Tibial nerve (tissue), 4 donors: ENCODE measurements at regions not wholly inside any gene's neighbourhood (a gene's known extent, or its start where the extent isn't known, plus 50 kb on each side); places are given as distances from the start of the nearest gene placed in this dataset.

Source experiments
- DNase-seq, 2 donors: peaks; one replicate each; pipeline ENCODE4 v3.0.0-alpha.2; 2019; ENCODE audit warnings: low spot score in 2 of 2
- H3K27ac ChIP-seq, 4 donors: fragments of 200-600 bp; sonication (generic) in 3 of 4; one replicate each; pipeline ENCODE4 v1.5.1; 2017 to 2019; ENCODE audit warnings: mild to moderate bottlenecking in 1 of 4
- H3K27me3 ChIP-seq, 2 donors: fragments of 200-600 bp; sonication (generic) in 1 of 2; one replicate each; pipeline versions ENCODE4 v1.5.1 to v1.6.0; 2017 to 2019
- H3K36me3 ChIP-seq, 3 donors: fragments of 200-600 bp; sonication (generic); one replicate each; pipeline ENCODE4 v1.5.1; 2018 to 2019
- H3K4me1 ChIP-seq, 4 donors: fragments of 200-600 bp; sonication (generic) in 3 of 4; one replicate each; pipeline ENCODE4 v1.5.1; 2017 to 2019
- H3K4me3 ChIP-seq, 4 donors: fragments of 200-600 bp; sonication (generic) in 3 of 4; one replicate each; pipeline ENCODE4 v1.5.1; 2017 to 2019; ENCODE audit warnings: mild to moderate bottlenecking in 1 of 4, moderate library complexity in 1 of 4
- H3K9me3 ChIP-seq, 4 donors: fragments of 200-600 bp; sonication (generic) in 3 of 4; one replicate each; pipeline ENCODE4 v1.5.1; 2017 to 2019
- CTCF ChIP-seq, 5 experiments: fragments of 200-600 bp in 3 of 5; fragments of 450-650 bp in 2 of 5; sonication (generic) in 3 of 5; IDR thresholded peaks; one replicate each; pipeline ENCODE4 v1.5.1; 2016 to 2019; ENCODE audit warnings: antibody characterized with exemption in 5 of 5, mild to moderate bottlenecking in 3 of 5, moderate library complexity in 2 of 5
- EP300 ChIP-seq, 2 donors: sonication (generic); formaldehyde crosslinking; IDR thresholded peaks; one replicate each; pipeline ENCODE4 v1.6.1; 2017; ENCODE audit warnings: antibody characterized with exemption in 2 of 2, mild to moderate bottlenecking in 1 of 2
- POLR2A ChIP-seq, 2 donors: fragments of 450-650 bp; IDR thresholded peaks; one replicate each; pipeline ENCODE4 v1.6.1; 2017; ENCODE audit warnings: antibody characterized with exemption in 2 of 2, mild to moderate bottlenecking in 2 of 2, moderate library complexity in 2 of 2
- WGBS, 2 donors: methylation state at CpG; one replicate each; pipeline ENCODE4 v1.1.5; 2018; 5-methylcytosine and 5-hydroxymethylcytosine counted together

DNA sequence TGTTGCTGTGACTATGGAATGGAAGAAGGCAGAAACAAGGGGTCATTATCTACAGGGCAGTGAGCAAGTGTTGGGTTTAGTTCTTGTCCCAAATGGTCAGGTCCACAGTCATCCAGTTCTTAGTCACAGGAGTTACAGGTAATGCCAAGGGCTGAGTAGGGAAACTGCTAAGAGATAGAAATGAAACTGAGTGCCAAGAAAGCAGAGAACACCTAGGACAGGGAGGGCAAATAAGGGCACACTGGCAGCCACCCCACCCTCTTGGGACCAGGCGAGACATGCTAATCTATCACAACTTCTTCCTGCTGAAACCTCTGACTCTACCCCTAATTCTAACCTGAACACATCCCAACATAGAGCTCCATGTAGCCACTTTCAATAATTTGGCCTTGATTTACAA, 103.2 kb downstream of the KLF4 start:
- Histone ChIP-seq H3K4me1 (peaks cover 0 to 32% (median 0%) of the 10 kb centered on the region in 4 donors), H3K36me3 (no peaks in the 10 kb centered on the region), H3K4me3 (no peak overlapping the region), H3K27ac (peak overlapping the region in 2 of 4 donors; percentile 40 to 64), H3K9me3 (no peaks in the 10 kb centered on the region), H3K27me3 (no peaks in the 10 kb centered on the region)
- WGBS, 2 donors = 91 to 96% methylated on average over 1 of the region's 1 CpG
- TF ChIP-seq CTCF (IDR thresholded peaks at IDR 0.05) (no peak), POLR2A (IDR thresholded peaks at IDR 0.05) (no peak), EP300 (IDR thresholded peaks at IDR 0.05) (no peak)
- DNase-seq = no peak
